ENCODE measurements at regions not wholly inside any gene's neighbourhood (a gene's known extent, or its start where the extent isn't known, plus 50 kb on each side); places are given as distances from the start of the nearest gene placed in this dataset.

DNA sequence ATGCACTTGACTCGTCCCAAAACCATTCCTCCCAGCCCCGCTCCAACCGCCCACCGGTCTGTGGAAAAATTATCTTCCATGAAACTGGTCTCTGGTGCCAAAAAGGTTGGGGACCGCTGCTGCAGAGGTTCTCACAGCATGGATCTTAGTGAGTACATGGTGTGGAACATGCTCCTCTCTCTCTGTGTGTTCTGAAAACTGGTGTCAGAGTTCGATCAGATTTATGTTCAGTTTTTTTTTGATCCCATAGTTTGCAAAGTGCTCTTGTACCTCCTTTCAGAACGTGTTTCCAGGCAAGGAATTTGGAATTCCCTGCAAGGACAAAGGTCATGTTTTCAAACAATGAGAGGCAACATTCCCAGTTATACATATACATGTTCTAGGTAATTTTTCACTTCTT, 61.2 kb upstream of the FAM171A1 start:
- TF ChIP-seq, protein P1, sequence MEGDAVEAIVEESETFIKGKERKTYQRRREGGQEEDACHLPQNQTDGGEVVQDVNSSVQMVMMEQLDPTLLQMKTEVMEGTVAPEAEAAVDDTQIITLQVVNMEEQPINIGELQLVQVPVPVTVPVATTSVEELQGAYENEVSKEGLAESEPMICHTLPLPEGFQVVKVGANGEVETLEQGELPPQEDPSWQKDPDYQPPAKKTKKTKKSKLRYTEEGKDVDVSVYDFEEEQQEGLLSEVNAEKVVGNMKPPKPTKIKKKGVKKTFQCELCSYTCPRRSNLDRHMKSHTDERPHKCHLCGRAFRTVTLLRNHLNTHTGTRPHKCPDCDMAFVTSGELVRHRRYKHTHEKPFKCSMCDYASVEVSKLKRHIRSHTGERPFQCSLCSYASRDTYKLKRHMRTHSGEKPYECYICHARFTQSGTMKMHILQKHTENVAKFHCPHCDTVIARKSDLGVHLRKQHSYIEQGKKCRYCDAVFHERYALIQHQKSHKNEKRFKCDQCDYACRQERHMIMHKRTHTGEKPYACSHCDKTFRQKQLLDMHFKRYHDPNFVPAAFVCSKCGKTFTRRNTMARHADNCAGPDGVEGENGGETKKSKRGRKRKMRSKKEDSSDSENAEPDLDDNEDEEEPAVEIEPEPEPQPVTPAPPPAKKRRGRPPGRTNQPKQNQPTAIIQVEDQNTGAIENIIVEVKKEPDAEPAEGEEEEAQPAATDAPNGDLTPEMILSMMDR (IDR thresholded peaks at IDR 0.05 in 4 of 5, conservative IDR thresholded peaks at IDR 0.05 in 1 of 5), result no peak
- TF ChIP-seq POLR2A (IDR thresholded peaks at IDR 0.05), result no peak

All from gastrocnemius medialis (tissue), 4 donors.